SU-DHL-6 (cell line): ENCODE measurements at regions not wholly inside any gene's neighbourhood (a gene's known extent, or its start where the extent isn't known, plus 50 kb on each side); places are given as distances from the start of the nearest gene placed in this dataset.

ENCODE experiments used
- H2AFZ ChIP-seq: fragments of 200-600 bp; sonication (generic); 2 replicates; pipeline ENCODE4 v1.6.1; 2014; ENCODE audit warnings: low read depth, mild to moderate bottlenecking, moderate library complexity, mixed read lengths, antibody characterized with exemption, low read length; ENCODE audit not compliant: severe bottlenecking
- H3F3A ChIP-seq: fragments of 200-600 bp; shearing (Covaris generic); 2 replicates; pipeline ENCODE4 v1.6.0; 2016; ENCODE audit warnings: antibody characterized with exemption, mild to moderate bottlenecking; ENCODE audit not compliant: insufficient read depth
- H3K27ac ChIP-seq: fragments of 200-600 bp; sonication (generic); 2 replicates; pipeline ENCODE4 v1.5.1; 2016; ENCODE audit warnings: low read depth, mild to moderate bottlenecking, low read length, moderate library complexity, mixed read lengths
- H3K27me3 ChIP-seq: fragments of 200-600 bp; sonication (generic), shearing (Covaris generic); 2 replicates; pipeline ENCODE4 v1.6.0; 2014; ENCODE audit warnings: mild to moderate bottlenecking, low read length
- H3K36me3 ChIP-seq: fragments of 200-600 bp; sonication (generic); 2 replicates; pipeline ENCODE4 v1.6.1; 2014; ENCODE audit warnings: mild to moderate bottlenecking, low read length, mixed read lengths
- H3K4me2 ChIP-seq: fragments of 300-600, 200-600 bp; shearing (Covaris generic), sonication (generic); 2 replicates; pipeline ENCODE4 v1.6.0; 2014; ENCODE audit warnings: low read length, low read depth, mild to moderate bottlenecking; ENCODE audit not compliant: poor library complexity, severe bottlenecking
- H3K4me3 ChIP-seq: fragments of 200-600 bp; sonication (generic); 2 replicates; pipeline ENCODE4 v1.5.1; 2014; ENCODE audit warnings: antibody characterized with exemption, low read length, mild to moderate bottlenecking, mixed read lengths; ENCODE audit not compliant: insufficient read depth, poor library complexity, severe bottlenecking
- H3K79me2 ChIP-seq: fragments of 200-600 bp; sonication (generic); 2 replicates; pipeline ENCODE4 v1.6.1; 2014; ENCODE audit warnings: mild to moderate bottlenecking, low read length, moderate library complexity; ENCODE audit not compliant: insufficient read depth
- H3K9ac ChIP-seq: fragments of 200-600 bp; sonication (generic); 2 replicates; pipeline ENCODE4 v1.7.0; 2014; ENCODE audit warnings: mild to moderate bottlenecking, low read length
- H3K9me2 ChIP-seq: fragments of 200-600 bp; sonication (generic); replicated peaks from 2 replicates; pipeline ENCODE4 v1.6.1; 2014; ENCODE audit warnings: low read length; ENCODE audit not compliant: insufficient read depth
- H3K9me3 ChIP-seq: fragments of 200-600 bp; sonication (generic); 2 replicates; pipeline ENCODE4 v1.6.1; 2014; ENCODE audit warnings: low read length, mixed read lengths; ENCODE audit not compliant: insufficient read depth
- H4K20me1 ChIP-seq: fragments of 200-600 bp; sonication (generic); 2 replicates; pipeline ENCODE4 v1.6.1; 2014; ENCODE audit warnings: low read depth, mild to moderate bottlenecking, antibody characterized with exemption, low read length, moderate library complexity, mixed read lengths
- CTCF ChIP-seq: fragments of 200-600 bp; sonication (generic); IDR thresholded peaks from one replicate; pipeline ENCODE4 v1.5.1; 2017; ENCODE audit warnings: antibody characterized with exemption, mild to moderate bottlenecking, low read length, moderate library complexity; ENCODE audit not compliant: insufficient read depth, poor library complexity, severe bottlenecking
- EZH2phosphoT487 ChIP-seq: fragments of 200-600 bp; sonication (generic), shearing (Covaris generic); conservative IDR thresholded peaks from 2 replicates; pipeline ENCODE4 v1.6.1; 2018; ENCODE audit warnings: mild to moderate bottlenecking, antibody characterized with exemption, low read length, moderate library complexity, mixed read lengths

DNA sequence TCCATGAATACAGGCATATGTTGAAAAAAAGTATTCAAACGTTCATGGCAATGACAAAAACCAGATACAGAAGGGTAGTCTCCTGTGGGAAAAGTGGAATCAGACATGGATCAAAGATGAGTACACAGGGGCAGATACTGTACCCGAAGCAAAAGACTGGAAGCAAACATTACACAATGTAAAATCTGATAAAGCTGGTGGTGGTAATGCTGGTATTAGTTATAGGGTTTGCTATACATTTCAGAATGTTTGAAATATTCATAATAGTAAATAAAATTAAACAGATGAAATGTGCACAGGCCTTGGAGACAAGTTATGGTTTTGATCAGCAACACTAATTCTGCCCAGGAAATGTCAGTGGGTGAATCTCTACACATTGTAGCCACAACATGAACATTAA is 607.6 kb downstream of the SOX6 start:
- Histone ChIP-seq H3F3A (no peaks in the 10 kb centered on the region), H3K27me3 (no peaks in the 10 kb centered on the region; the same call in 1 of the 2 replicates), H4K20me1 (no peaks in the 10 kb centered on the region), H3K36me3 (no peaks in the 10 kb centered on the region), H3K4me3 (no peak overlapping the region), H2AFZ (no peak overlapping the region), H3K9ac (no peak overlapping the region), H3K9me3 (no peaks in the 10 kb centered on the region), H3K4me2 (no peak overlapping the region), H3K79me2 (no peaks in the 10 kb centered on the region), H3K9me2 (no peaks in the 10 kb centered on the region), H3K27ac (no peak overlapping the region)
- TF ChIP-seq EZH2phosphoT487 (no peak), CTCF (no peak)

DNA sequence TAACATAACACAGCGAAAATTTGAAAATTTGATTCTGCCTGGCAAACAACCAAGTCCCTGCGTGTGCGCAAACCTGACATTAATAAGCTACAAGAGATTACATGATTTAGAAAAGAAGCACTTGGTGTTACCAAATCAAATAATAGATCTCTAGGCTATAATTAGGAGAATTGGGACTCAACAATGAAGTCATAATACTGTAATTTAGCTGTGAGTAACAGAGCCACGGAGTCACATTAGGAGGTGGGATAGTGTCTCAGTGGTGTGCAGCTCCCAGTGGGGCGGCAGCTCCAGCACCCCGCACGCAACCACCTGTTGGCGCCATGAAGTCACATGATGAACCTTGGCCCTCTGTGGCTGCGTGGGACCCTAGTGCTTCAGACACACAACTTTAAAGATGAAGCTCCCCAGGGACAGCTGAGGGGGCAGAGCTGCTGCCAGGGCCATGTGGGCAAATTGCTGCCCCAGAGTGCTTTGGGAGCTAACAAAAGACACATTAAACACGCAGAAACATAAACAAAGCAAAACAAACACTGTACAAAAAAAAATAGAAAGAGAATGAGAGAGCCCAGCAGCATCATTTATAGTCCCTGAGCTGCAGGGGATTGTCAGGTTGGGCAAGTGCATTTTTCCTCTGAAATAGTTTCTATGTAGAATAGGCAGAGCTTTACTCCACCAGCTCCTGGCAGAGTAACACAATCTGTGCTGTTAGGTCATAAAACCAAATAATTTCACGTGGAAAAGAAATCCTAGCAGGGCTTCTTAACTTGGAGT is 605.6 kb downstream of the SOX6 start:
- H3K4me3 ChIP-seq = no peak overlapping the region
- TF ChIP-seq EZH2phosphoT487 (no peak), CTCF (no peak)
- no peaks in the 10 kb centered on the region for H3K9me3 ChIP-seq
- H2AFZ ChIP-seq = no peak overlapping the region
- H3K27ac ChIP-seq = no peak overlapping the region
- no peaks in the 10 kb centered on the region for H4K20me1 ChIP-seq
- no peak overlapping the region for H3K4me2 ChIP-seq
- no peaks in the 10 kb centered on the region; the same call in 1 of the 2 replicates for H3K27me3 ChIP-seq
- H3K79me2 ChIP-seq = no peaks in the 10 kb centered on the region
- H3F3A ChIP-seq = no peaks in the 10 kb centered on the region
- no peaks in the 10 kb centered on the region for H3K36me3 ChIP-seq
- H3K9ac ChIP-seq = no peak overlapping the region
- no peaks in the 10 kb centered on the region for H3K9me2 ChIP-seq

- no peaks in the 10 kb centered on the region; the same call in 1 of the 2 replicates for H3K27me3 ChIP-seq
- no peaks in the 10 kb centered on the region for H3K9me3 ChIP-seq
- no peak overlapping the region for H3K4me2 ChIP-seq
- H3F3A ChIP-seq = no peaks in the 10 kb centered on the region
- no peak overlapping the region for H3K9ac ChIP-seq
- no peak overlapping the region for H3K27ac ChIP-seq
- H3K79me2 ChIP-seq = no peaks in the 10 kb centered on the region
- no peaks in the 10 kb centered on the region for H3K9me2 ChIP-seq
- no peak overlapping the region for H2AFZ ChIP-seq
- H4K20me1 ChIP-seq = no peaks in the 10 kb centered on the region
- TF ChIP-seq EZH2phosphoT487 (no peak), CTCF (no peak)
- no peak overlapping the region for H3K4me3 ChIP-seq
- H3K36me3 ChIP-seq = no peaks in the 10 kb centered on the region
These were observed 602.1 kb downstream of the SOX6 start for GRCh38 chr11:15754221-15754620.
